Naive thymus-derived CD8-positive, alpha-beta T cell (primary cell): ENCODE measurements at regions not wholly inside any gene's neighbourhood (a gene's known extent, or its start where the extent isn't known, plus 50 kb on each side); places are given as distances from the start of the nearest gene placed in this dataset.
"Not testable (repeated sequence)": the region's sequence is repeated elsewhere in the genome, so short reads cannot be mapped to it uniquely, and the experiment has no call there.

Experiments used
- ATAC-seq, 2 donors: fragments of 150-1000 bp; cut with Tn5 transposase in 1 of 2; sonication (Bioruptor Pico), chemical (Tn5 transposase) in 1 of 2; 1 replicate in 1 of 2; 2 replicates in 1 of 2; pipeline ENCODE4 v1.10.0; 2021; ENCODE audit warnings: mild to moderate bottlenecking in 2 of 2, moderate library complexity in 2 of 2
- POLR2A ChIA-PET: fragments of 350-600 bp; sonication (Branson Sonifier 250); formaldehyde crosslinking; loops from one replicate; lab custom pipeline; 2021; ENCODE audit warnings: antibody characterized with exemption; lab: Charles Lee
- DNase-seq, 10 donors: peaks; one replicate each; pipeline versions ENCODE4 v3.0.0 to v3.0.0-alpha.2; 2020 to 2022
- H3K27ac Mint-ChIP-seq, 10 donors: one replicate each; pipeline ENCODE4 v1.8.0; 2020 to 2022; ENCODE audit warnings: mild to moderate bottlenecking in 10 of 10, mixed read lengths in 10 of 10, moderate library complexity in 4 of 10, inconsistent platforms in 1 of 10
- H3K27me3 Mint-ChIP-seq, 5 donors: one replicate each; pipeline ENCODE4 v1.8.0; 2021 to 2022; ENCODE audit warnings: mixed read lengths in 5 of 5
- H3K36me3 Mint-ChIP-seq, 3 donors: one replicate each; pipeline ENCODE4 v1.8.0; 2020 to 2022; ENCODE audit warnings: mixed read lengths in 3 of 3, mild to moderate bottlenecking in 2 of 3, inconsistent platforms in 1 of 3
- H3K4me1 Mint-ChIP-seq, 4 donors: one replicate each; pipeline ENCODE4 v1.8.0; 2021 to 2022; ENCODE audit warnings: mixed read lengths in 4 of 4
- H3K4me3 Mint-ChIP-seq, 10 donors: one replicate each; pipeline ENCODE4 v1.8.0; 2020 to 2022; ENCODE audit warnings: mild to moderate bottlenecking in 10 of 10, mixed read lengths in 10 of 10, moderate library complexity in 6 of 10, inconsistent platforms in 1 of 10
- H3K9me3 Mint-ChIP-seq, 9 donors: one replicate each; pipeline ENCODE4 v1.8.0; 2020 to 2022; ENCODE audit warnings: mixed read lengths in 9 of 9, mild to moderate bottlenecking in 3 of 9, inconsistent platforms in 1 of 9, moderate library complexity in 1 of 9

DNA sequence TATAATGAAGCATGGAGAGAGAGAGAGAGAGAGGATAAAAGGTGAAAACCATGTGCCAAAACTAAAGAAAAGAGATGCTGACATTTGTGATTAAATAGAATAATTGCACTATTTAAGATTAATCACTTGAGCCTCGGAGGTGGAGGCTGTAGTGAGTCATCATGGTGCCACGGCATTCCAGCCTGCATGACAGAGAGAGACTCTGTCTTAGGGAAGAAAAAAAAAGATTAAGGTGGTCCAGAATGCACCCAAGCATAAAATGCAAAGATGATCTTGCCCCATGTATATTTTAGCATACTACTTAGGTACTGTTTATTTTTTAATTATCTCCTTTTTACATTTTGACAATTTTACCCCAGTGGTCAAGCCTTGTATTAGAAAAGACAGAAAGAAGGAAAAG is 742.5 kb downstream of the SPATA31A1 start:
- H3K9me3 Mint-ChIP-seq, POLR2A ChIA-PET, H3K36me3 Mint-ChIP-seq, ATAC-seq, H3K27me3 Mint-ChIP-seq, H3K4me3 Mint-ChIP-seq, H3K4me1 Mint-ChIP-seq, H3K27ac Mint-ChIP-seq: not testable (repeated sequence)
- peak in 1 of 10 donors; percentile 2 for DNase-seq

DNA sequence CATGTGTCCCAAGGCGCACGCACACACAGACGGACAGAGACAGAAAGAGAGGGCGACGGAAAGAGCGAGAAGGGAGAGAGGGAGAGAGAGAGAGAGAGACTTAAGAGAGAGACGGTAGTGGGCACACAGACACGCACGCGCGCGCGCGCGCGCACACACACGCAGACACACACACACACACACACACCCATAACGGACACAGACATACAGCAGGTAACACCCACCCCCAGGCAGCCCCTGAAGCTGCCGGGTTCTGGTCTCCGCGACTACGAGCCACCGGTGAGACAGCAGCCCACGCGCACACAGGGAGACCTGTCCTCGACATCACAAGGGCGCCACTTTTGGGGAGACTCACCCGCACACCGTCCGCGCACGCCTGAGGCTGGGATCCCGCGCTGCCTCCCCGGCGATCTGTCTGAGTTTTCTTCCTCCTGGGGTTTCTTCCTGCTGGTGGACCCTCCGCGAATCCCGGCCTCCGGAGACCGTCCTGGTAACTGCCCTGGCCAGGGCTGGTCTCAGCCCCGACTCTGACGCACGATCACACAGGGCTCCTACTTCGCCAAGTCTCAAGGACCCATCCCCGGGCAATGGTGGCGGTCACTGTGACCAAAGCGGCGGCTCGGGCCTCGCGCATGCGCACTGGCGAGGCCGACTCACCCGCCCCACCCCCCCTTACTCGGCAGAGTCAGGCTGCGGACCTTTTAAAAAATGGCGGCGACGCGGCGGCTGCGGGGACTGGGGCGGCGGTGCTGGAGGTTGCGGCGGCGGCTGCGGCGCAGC is 750.7 kb downstream of the SPATA31A1 start:
- DNase-seq: peak; percentile 6 to 71 (median 33)
- POLR2A ChIA-PET, H3K9me3 Mint-ChIP-seq, H3K36me3 Mint-ChIP-seq, H3K27me3 Mint-ChIP-seq, H3K4me1 Mint-ChIP-seq: not testable (repeated sequence)
- Mint-ChIP-seq H3K4me3 (peak overlapping the region; percentile 74 to 92 (median 86)), H3K27ac (peak overlapping the region in 9 of 10 donors; percentile 49 to 83 (median 76))
- ATAC-seq: peak; percentile 59 to 80

DNA sequence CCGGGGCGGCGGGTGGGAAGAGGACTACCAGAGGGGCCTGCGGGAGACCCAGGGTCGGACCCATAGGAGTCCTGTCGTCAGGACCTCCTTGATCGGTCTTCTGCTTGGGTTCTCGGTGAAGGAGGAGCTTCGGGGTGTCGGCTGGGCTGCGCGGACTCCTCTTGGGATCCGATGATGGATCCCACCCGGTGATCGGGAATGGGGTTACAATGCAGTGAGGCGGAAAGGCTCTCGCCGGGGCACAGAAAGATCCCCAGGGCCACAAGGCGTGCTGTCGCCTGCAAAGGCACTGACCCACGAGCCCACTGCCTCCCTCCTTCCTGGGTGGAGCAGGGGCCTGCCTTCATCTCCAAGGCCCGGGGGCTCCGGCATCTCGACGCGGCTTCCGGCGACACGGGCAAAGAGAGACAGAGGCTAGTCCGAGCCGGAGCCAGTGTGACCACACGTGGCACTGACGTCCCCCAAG is 751.3 kb downstream of the SPATA31A1 start:
- H3K9me3 Mint-ChIP-seq, ATAC-seq, H3K27me3 Mint-ChIP-seq, H3K27ac Mint-ChIP-seq, H3K36me3 Mint-ChIP-seq, POLR2A ChIA-PET, H3K4me1 Mint-ChIP-seq: not testable (repeated sequence)
- H3K4me3 Mint-ChIP-seq: peak overlapping the region in 1 of 10 donors; percentile 60
- DNase-seq: peak in 2 of 10 donors; percentile 33 to 57

DNA sequence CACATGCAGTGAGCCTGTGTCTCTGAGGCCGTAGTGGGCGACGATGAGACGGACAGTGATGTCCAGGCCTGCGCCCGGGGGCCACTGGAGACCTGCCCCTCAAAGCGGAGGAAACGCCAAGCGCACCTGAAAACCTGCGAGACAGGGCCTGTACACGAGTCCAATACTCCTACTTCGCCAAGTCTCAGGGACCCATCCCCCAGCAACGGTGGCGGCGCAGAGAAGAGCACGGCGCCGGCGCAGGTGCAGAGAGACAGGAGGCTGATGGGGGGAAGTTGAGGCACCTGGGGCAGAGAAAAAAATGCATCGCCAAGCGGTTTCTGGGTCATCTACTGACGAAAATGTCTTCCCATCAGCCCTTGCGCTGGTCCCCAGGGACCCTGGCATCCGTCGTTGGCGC is 751.8 kb downstream of the SPATA31A1 start:
- H3K27me3 Mint-ChIP-seq, H3K9me3 Mint-ChIP-seq, H3K36me3 Mint-ChIP-seq, POLR2A ChIA-PET, H3K27ac Mint-ChIP-seq, DNase-seq, ATAC-seq, H3K4me1 Mint-ChIP-seq: not testable (repeated sequence)
- peak overlapping the region in 1 of 10 donors; percentile 60 for H3K4me3 Mint-ChIP-seq

DNA sequence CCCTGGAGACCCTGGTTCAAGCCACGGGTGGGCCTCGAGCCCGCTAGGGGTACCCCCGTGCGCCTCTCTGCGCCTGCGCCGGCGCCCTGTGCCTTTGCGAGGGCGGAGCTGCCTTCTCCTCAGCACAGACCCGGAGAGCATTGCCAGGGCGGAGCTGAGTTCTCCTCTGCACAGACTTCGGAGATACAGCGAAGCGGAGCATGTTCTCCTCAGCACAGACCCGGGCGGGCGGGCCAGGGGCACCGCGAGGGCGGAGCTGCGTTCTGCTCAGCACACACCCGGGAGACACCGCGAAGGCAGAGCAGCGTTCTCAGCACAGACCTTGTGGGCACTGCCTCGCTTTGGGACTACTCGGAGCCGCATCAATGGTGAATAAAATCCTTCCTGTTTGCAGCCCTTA is 753.0 kb downstream of the SPATA31A1 start:
- H3K4me1 Mint-ChIP-seq, H3K4me3 Mint-ChIP-seq: not testable (repeated sequence)

DNA sequence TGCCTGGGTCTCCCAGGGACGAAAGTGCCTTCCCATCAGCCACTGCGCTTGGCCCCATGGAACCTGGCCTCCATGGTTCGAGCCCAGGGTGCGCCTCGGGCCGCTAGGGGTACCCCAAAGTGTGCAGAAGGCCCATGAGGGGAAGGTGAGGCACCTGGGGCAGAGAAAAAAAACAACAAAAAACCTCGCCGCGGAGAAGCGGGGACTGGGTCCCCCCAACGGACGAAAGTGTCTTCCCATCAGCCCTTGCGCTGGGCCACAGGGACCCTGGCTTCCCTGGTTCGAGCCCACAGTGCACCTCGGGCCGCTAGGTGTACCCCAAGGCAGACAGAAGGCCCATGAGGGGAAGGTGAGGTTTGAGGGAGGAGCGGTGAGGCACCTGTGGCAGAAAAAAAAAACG is 755.3 kb downstream of the SPATA31A1 start:
- POLR2A ChIA-PET, H3K4me1 Mint-ChIP-seq, H3K9me3 Mint-ChIP-seq, H3K27me3 Mint-ChIP-seq, ATAC-seq, H3K4me3 Mint-ChIP-seq, H3K36me3 Mint-ChIP-seq: not testable (repeated sequence)
- DNase-seq: peak in 1 of 10 donors; percentile 3
- H3K27ac Mint-ChIP-seq: peak overlapping the region in 1 of 10 donors; percentile 41

More for the DNA sequence above, 753.0 kb downstream of the SPATA31A1 start:
- H3K27ac Mint-ChIP-seq, H3K27me3 Mint-ChIP-seq, H3K9me3 Mint-ChIP-seq, H3K36me3 Mint-ChIP-seq, POLR2A ChIA-PET: not testable (repeated sequence)
- DNase-seq (peak in 1 of 10 donors; percentile 29), ATAC-seq (peak; percentile 50 to 52)

DNA sequence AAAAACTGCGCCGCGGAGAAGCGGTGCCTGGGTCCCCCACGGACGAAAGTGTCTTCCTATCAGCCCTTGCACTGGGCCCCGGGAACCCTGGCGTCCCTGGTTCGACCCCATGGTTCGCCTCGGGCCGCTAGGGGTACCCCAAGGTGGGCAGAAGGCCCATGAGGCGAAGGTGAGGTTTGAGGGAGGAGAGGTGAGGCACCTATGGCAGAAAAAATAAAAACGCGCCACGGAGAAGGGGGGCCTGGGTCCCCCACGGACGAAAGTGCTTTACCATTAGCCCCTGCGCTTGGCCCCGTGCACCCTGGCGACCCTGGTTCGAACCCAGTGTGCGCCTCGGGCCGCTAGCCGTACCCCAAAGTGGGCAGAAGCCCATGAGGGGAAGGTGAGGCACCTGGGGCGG is 756.1 kb downstream of the SPATA31A1 start:
- H3K4me3 Mint-ChIP-seq, H3K36me3 Mint-ChIP-seq, H3K9me3 Mint-ChIP-seq, ATAC-seq, H3K27me3 Mint-ChIP-seq, H3K4me1 Mint-ChIP-seq, H3K27ac Mint-ChIP-seq, POLR2A ChIA-PET: not testable (repeated sequence)
- peak in 1 of 10 donors; percentile 4 for DNase-seq

DNA sequence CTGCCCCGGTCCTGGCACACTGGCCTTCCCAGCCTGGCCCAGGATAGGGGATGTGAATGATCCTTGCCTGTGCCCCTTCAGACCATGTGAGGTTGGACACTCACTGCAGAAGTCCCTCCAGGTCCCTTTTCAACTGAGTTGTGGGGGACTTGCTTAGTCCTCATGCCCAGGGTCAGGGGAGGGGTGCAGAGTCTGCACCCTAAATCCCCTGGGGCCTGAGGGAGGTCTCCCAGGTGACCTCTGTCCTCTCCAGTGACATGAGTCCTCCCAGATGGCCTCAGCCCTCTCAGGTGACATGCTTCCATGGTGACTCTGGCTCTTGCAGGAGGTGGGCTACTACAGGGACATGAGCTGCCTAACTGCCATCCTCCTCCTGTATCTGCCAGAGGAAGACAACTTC is 775.1 kb downstream of the SPATA31A1 start:
- ATAC-seq, H3K9me3 Mint-ChIP-seq, POLR2A ChIA-PET, H3K27ac Mint-ChIP-seq, H3K4me1 Mint-ChIP-seq, H3K36me3 Mint-ChIP-seq, H3K27me3 Mint-ChIP-seq, H3K4me3 Mint-ChIP-seq: not testable (repeated sequence)
- peak in 1 of 10 donors; percentile 8 for DNase-seq

DNA sequence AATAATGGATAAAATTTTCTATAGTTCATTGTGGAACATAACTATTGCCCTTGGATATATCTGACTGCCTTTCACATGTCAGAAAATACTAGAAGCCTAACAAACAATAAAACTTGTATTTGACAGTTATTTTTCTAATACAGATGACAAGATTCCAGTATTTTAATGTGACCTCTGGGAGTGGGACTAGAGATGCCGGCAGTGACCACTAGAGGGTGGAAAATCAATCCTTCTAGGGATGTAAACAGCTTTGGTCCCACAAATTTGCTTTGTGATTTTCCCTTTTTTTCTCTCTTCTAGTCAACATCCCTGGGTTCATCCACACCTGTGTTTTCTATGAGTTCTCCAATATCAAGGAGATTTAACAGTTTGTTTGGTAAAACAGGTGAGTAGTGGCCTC is 813.7 kb downstream of the SPATA31A1 start:
- H3K9me3 Mint-ChIP-seq, H3K27ac Mint-ChIP-seq, H3K36me3 Mint-ChIP-seq, H3K27me3 Mint-ChIP-seq, POLR2A ChIA-PET, H3K4me3 Mint-ChIP-seq, H3K4me1 Mint-ChIP-seq, DNase-seq, ATAC-seq: not testable (repeated sequence)

DNA sequence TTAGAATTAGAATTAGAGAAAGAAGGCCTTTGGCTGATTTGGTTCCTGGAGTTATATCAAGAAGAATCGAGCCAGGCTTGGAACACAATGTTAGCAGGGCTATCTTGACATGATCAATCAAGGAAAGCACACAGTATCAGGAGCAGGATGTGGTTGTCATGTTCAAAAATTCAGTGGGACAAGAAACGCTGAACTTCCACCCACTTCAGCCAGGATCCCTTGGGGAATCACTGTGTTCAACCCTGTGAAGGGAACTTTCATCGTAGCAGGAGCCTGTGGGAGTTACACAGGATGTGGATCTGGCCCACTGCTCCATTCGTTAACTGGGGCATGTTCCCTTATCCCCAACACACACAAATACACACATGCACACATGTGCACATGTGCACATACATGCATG is 817.8 kb downstream of the SPATA31A1 start:
- H3K9me3 Mint-ChIP-seq: peaks cover 0 to 17% (median 0%) of the 10 kb centered on the region in 9 donors
- DNase-seq, H3K36me3 Mint-ChIP-seq, H3K27ac Mint-ChIP-seq, POLR2A ChIA-PET, ATAC-seq, H3K4me1 Mint-ChIP-seq, H3K4me3 Mint-ChIP-seq, H3K27me3 Mint-ChIP-seq: not testable (repeated sequence)

DNA sequence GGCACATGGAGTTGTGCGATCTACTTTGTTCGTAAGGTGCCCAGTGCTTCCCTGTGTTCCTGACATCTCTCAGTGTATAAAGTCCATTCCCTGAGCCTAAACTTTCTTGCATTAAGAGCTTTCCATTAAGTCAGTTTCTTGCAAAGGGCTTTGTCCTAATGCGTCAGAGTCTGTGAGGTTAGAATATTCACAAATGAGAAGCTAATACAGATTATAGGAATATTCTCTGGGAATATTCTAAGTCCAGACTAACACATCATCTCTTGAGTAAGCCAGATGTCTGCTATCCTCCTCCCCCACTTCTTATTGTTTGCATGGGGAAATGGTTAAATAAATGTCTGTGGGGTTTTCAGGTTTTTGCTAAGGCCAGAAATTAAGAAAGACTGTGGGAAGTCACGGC is 818.6 kb downstream of the SPATA31A1 start:
- H3K9me3 Mint-ChIP-seq: peaks cover 0 to 17% (median 0%) of the 10 kb centered on the region in 9 donors

DNA sequence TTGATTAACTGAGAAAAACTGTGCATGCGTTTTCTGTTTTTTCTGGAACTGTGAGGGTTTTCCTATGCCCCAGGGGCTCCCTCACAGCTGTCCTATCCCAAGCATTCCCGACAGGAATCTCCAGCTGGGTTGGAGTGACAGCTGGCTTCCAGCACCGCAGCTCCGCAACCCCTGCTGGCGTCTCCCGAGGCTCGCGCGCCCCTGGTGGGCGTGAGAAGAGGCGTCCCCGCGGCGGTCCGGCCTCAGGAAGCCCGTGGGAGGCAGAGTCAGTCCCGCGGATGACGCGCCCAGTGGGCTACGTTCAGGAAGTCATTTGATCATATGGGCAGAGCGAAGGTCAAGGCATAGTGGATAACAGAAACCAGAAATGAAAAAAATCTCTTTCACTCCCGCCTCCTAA is 821.9 kb downstream of the SPATA31A1 start:
- H3K27me3 Mint-ChIP-seq, H3K4me1 Mint-ChIP-seq, H3K4me3 Mint-ChIP-seq, H3K27ac Mint-ChIP-seq, DNase-seq, ATAC-seq, POLR2A ChIA-PET, H3K36me3 Mint-ChIP-seq: not testable (repeated sequence)
- H3K9me3 Mint-ChIP-seq: peaks cover 0 to 17% (median 0%) of the 10 kb centered on the region in 9 donors

More for the DNA sequence above, 818.6 kb downstream of the SPATA31A1 start:
- DNase-seq, H3K27ac Mint-ChIP-seq, H3K27me3 Mint-ChIP-seq, ATAC-seq, H3K4me3 Mint-ChIP-seq, POLR2A ChIA-PET, H3K4me1 Mint-ChIP-seq, H3K36me3 Mint-ChIP-seq: not testable (repeated sequence)

DNA sequence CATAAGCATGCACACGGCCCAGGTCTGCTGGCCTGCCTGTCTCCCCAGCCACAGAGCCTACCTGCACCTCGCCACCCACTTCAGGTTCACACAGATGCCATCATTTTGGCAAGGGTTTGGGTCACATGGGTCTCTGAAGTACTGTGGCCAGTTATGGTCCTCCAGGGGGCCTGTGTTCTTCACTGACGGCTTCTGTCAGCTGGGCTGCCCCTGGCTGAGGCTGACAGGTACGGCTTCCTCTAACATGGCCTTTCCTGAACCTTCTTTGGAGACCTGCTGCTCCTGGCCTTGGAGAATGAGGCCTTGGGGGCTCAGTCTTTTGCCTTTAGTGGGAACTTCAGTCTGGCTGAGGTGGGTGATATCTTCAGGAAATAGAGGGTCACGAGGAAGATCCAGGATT is 835.9 kb downstream of the SPATA31A1 start:
- H3K27me3 Mint-ChIP-seq, DNase-seq, H3K9me3 Mint-ChIP-seq, POLR2A ChIA-PET, H3K27ac Mint-ChIP-seq, ATAC-seq, H3K36me3 Mint-ChIP-seq, H3K4me1 Mint-ChIP-seq, H3K4me3 Mint-ChIP-seq: not testable (repeated sequence)

DNA sequence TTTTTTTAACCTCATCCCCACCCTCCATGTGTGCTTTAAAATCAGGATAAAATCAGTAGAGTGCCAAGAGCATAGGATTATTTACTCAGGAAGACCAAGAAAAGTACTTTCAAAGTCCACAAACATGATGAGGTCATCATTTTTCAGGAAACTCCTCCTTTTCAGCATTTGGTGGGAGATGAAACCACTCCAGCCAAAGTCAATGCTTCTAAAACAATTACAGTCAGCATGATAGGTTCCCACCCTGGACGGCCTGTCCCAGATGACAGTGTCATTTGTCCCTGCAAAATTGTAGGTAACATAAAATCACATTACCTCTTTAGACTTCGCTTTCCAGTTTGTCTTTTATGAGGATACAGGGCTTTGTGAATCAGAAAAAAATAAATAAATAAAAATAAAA is 836.7 kb downstream of the SPATA31A1 start:
- H3K4me3 Mint-ChIP-seq, H3K9me3 Mint-ChIP-seq, H3K36me3 Mint-ChIP-seq, POLR2A ChIA-PET, H3K4me1 Mint-ChIP-seq, ATAC-seq, H3K27ac Mint-ChIP-seq, DNase-seq, H3K27me3 Mint-ChIP-seq: not testable (repeated sequence)
